ENCODE measurements at regions not wholly inside any gene's neighbourhood (a gene's known extent, or its start where the extent isn't known, plus 50 kb on each side); places are given as distances from the start of the nearest gene placed in this dataset.
"Not testable (repeated sequence)": the region's sequence is repeated elsewhere in the genome, so short reads cannot be mapped to it uniquely, and the experiment has no call there.

- ATAC-seq (replicated peaks; ENCODE audit: extremely low read depth, poor library complexity, severe bottlenecking) = no peak
- no peak overlapping the region for H3K4me3 Mint-ChIP-seq
- no peak overlapping the region for H3K27ac Mint-ChIP-seq (ENCODE audit: low read depth)
- H3K9me3 Mint-ChIP-seq = peaks cover 5% of the 10 kb centered on the region
- H3K4me1 Mint-ChIP-seq = no peaks in the 10 kb centered on the region
- no peak for DNase-seq (ENCODE audit: low spot score in 2 of 2)
- no peaks in the 10 kb centered on the region for H3K36me3 Mint-ChIP-seq (ENCODE audit: insufficient read depth)
- H3K27me3 Mint-ChIP-seq = no peaks in the 10 kb centered on the region
Measured at GRCh38 chr9:25542319-25542718, 135.9 kb downstream of the TUSC1 start.

- DNase-seq (ENCODE audit: low spot score in 2 of 2) = no peak
- Mint-ChIP-seq H3K9me3 (peaks cover 11% of the 10 kb centered on the region), H3K36me3 (ENCODE audit: insufficient read depth) (no peaks in the 10 kb centered on the region), H3K27ac (ENCODE audit: low read depth) (no peak overlapping the region), H3K4me1 (no peaks in the 10 kb centered on the region), H3K4me3 (no peak overlapping the region), H3K27me3 (no peaks in the 10 kb centered on the region)
- ATAC-seq (replicated peaks; ENCODE audit: extremely low read depth, poor library complexity, severe bottlenecking) = no peak
Measured at GRCh38 chr9:25537808-25538207, 140.4 kb downstream of the TUSC1 start.

DNA sequence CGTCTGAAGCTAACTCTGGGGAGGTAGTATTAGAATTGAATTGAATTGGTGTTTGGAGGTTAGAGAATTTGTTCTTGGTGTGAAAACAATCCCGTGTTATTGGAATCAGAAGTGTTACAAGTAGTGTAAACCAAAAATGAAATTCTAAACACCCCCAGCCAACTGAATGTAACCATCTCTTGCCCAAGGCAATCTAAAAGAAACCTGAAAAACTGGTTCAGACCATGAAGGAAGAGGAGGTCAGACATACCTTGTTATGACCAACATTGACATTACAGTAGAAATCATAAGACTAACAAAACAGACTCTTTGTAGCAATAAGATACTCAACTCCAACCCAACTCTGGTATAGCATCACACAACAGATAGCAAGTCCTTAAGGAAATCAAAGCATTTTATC lies 159.0 kb downstream of the TUSC1 start:
- no peaks in the 10 kb centered on the region for H3K27me3 Mint-ChIP-seq
- no peak for ATAC-seq (replicated peaks; ENCODE audit: extremely low read depth, poor library complexity, severe bottlenecking)
- H3K36me3 Mint-ChIP-seq (ENCODE audit: insufficient read depth) = no peaks in the 10 kb centered on the region
- no peak overlapping the region for H3K27ac Mint-ChIP-seq (ENCODE audit: low read depth)
- peaks cover 19% of the 10 kb centered on the region for H3K9me3 Mint-ChIP-seq
- no peaks in the 10 kb centered on the region for H3K4me1 Mint-ChIP-seq
- H3K4me3 Mint-ChIP-seq = no peak overlapping the region
- DNase-seq (ENCODE audit: low spot score in 2 of 2) = no peak

- no peaks in the 10 kb centered on the region for H3K27me3 Mint-ChIP-seq
- DNase-seq (ENCODE audit: low spot score in 2 of 2) = no peak
- no peaks in the 10 kb centered on the region for H3K36me3 Mint-ChIP-seq (ENCODE audit: insufficient read depth)
- no peak overlapping the region for H3K27ac Mint-ChIP-seq (ENCODE audit: low read depth)
- no peak for ATAC-seq (replicated peaks; ENCODE audit: extremely low read depth, poor library complexity, severe bottlenecking)
- peaks cover 27% of the 10 kb centered on the region for H3K9me3 Mint-ChIP-seq
- H3K4me3 Mint-ChIP-seq = no peak overlapping the region
- H3K4me1 Mint-ChIP-seq = no peaks in the 10 kb centered on the region
Measured at GRCh38 chr9:25517701-25518100, 160.5 kb downstream of the TUSC1 start.

- H3K9me3 Mint-ChIP-seq = peaks cover 35% of the 10 kb centered on the region
- H3K27me3 Mint-ChIP-seq = no peaks in the 10 kb centered on the region
- H3K27ac Mint-ChIP-seq (ENCODE audit: low read depth) = no peak overlapping the region
- DNase-seq (ENCODE audit: low spot score in 2 of 2) = no peak
- H3K4me3 Mint-ChIP-seq = no peak overlapping the region
- no peaks in the 10 kb centered on the region for H3K4me1 Mint-ChIP-seq
- no peaks in the 10 kb centered on the region for H3K36me3 Mint-ChIP-seq (ENCODE audit: insufficient read depth)
- no peak for ATAC-seq (replicated peaks; ENCODE audit: extremely low read depth, poor library complexity, severe bottlenecking)
Measured at GRCh38 chr9:25513509-25514033, 164.7 kb downstream of the TUSC1 start.

- peaks cover 50% of the 10 kb centered on the region for H3K9me3 Mint-ChIP-seq
- H3K4me3 Mint-ChIP-seq = no peak overlapping the region
- H3K4me1 Mint-ChIP-seq = no peaks in the 10 kb centered on the region
- DNase-seq (ENCODE audit: low spot score in 2 of 2) (no peak), ATAC-seq (replicated peaks; ENCODE audit: extremely low read depth, poor library complexity, severe bottlenecking) (no peak)
- no peaks in the 10 kb centered on the region for H3K36me3 Mint-ChIP-seq (ENCODE audit: insufficient read depth)
- no peaks in the 10 kb centered on the region for H3K27me3 Mint-ChIP-seq
- no peak overlapping the region for H3K27ac Mint-ChIP-seq (ENCODE audit: low read depth)
Measured at GRCh38 chr9:25505644-25506043, 172.6 kb downstream of the TUSC1 start.

GRCh38 chr9:25481372-25481771 lies 196.9 kb downstream of the TUSC1 start:
- no peaks in the 10 kb centered on the region for H3K36me3 Mint-ChIP-seq (ENCODE audit: insufficient read depth)
- no peaks in the 10 kb centered on the region for H3K4me1 Mint-ChIP-seq
- no peak for DNase-seq (ENCODE audit: low spot score in 2 of 2)
- H3K27me3 Mint-ChIP-seq = no peaks in the 10 kb centered on the region
- ATAC-seq (replicated peaks; ENCODE audit: extremely low read depth, poor library complexity, severe bottlenecking) = no peak
- H3K4me3 Mint-ChIP-seq = no peak overlapping the region
- H3K27ac Mint-ChIP-seq (ENCODE audit: low read depth) = no peak overlapping the region
- peaks cover 13% of the 10 kb centered on the region for H3K9me3 Mint-ChIP-seq

DNA sequence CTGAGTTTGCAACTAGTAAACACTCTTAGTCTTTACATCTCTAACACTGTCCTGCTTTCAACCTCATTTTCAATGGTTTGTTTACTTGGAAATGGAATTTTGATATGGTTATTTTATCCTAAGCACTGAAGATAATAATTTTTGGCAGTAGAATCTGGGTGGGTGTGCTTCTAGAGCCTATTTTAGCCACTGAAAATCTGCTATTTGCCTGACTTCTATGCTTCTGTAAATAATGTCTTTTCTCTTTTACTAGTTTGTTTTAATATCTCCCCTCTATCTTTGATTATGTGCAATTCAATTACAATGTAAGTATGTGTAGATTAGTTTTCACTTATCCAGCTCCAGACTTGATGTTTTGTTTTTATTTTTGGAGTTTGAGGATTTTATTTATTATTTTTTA lies 197.5 kb downstream of the TUSC1 start:
- H3K4me3 Mint-ChIP-seq = no peak overlapping the region
- ATAC-seq (replicated peaks; ENCODE audit: extremely low read depth, poor library complexity, severe bottlenecking) (no peak), DNase-seq (ENCODE audit: low spot score in 2 of 2) (no peak)
- H3K27me3 Mint-ChIP-seq = no peaks in the 10 kb centered on the region
- H3K4me1 Mint-ChIP-seq = no peaks in the 10 kb centered on the region
- no peak overlapping the region for H3K27ac Mint-ChIP-seq (ENCODE audit: low read depth)
- H3K9me3 Mint-ChIP-seq = peaks cover 12% of the 10 kb centered on the region
- no peaks in the 10 kb centered on the region for H3K36me3 Mint-ChIP-seq (ENCODE audit: insufficient read depth)

DNA sequence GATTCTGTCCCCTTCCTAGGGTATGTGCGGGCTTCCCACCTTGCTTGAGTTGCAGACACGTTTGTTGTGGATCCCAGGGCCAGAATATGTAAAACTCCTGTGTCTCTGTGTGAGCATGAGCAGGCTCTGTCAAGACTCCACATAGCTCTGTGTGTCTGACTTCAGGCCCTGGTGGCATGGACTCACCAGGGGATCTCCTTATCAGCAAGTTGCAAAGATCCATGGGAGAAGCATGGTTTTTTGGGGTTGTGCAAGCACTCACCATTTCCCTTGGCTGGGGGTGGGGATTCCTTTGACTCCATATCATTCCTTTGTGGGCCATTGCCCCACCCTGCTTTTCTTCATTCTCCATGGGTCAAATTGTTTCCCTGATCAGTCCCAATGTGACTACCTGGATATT lies 205.6 kb downstream of the TUSC1 start:
- no peaks in the 10 kb centered on the region for H3K4me1 Mint-ChIP-seq
- no peak overlapping the region for H3K27ac Mint-ChIP-seq (ENCODE audit: low read depth)
- no peak overlapping the region for H3K4me3 Mint-ChIP-seq
- no peaks in the 10 kb centered on the region for H3K36me3 Mint-ChIP-seq (ENCODE audit: insufficient read depth)
- ATAC-seq (replicated peaks; ENCODE audit: extremely low read depth, poor library complexity, severe bottlenecking) (no peak), DNase-seq (ENCODE audit: low spot score in 2 of 2) (no peak)
- H3K27me3 Mint-ChIP-seq = no peaks in the 10 kb centered on the region
- H3K9me3 Mint-ChIP-seq = peaks cover 49% of the 10 kb centered on the region

DNA sequence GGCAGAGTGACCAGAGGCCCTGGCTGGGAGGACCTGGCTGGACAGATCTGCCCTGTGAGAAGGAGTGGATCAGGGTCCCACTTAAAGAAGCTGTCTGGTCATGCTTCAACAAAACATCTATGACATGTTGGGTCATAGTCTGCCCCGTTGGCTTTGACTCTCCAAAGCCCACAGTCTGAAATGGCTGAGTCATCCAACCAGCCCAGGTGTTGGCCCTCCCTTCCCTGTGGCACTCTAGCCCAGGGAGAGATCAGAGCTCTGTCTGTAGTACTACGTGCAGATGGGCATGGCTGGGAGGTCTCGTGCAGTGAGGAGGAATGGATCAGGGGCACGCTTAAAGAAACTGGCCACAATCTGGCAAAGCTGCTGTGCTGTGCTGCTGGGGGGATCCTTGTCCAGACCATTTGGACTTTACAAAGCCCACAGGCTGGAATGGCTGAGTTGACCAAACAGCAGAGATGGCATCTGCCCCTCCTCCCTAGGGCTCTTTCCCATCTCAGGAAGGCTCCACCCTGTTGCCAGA lies 206.1 kb downstream of the TUSC1 start:
- Mint-ChIP-seq H3K27me3 (no peaks in the 10 kb centered on the region), H3K9me3 (peaks cover 51% of the 10 kb centered on the region), H3K27ac (ENCODE audit: low read depth) (no peak overlapping the region), H3K4me1 (no peaks in the 10 kb centered on the region), H3K4me3 (no peak overlapping the region), H3K36me3 (ENCODE audit: insufficient read depth) (no peaks in the 10 kb centered on the region)
- no peak for DNase-seq (ENCODE audit: low spot score in 2 of 2)
- no peak for ATAC-seq (replicated peaks; ENCODE audit: extremely low read depth, poor library complexity, severe bottlenecking)

- H3K9me3 Mint-ChIP-seq = peaks cover 28% of the 10 kb centered on the region
- ATAC-seq (replicated peaks; ENCODE audit: extremely low read depth, poor library complexity, severe bottlenecking) = no peak
- DNase-seq (ENCODE audit: low spot score in 2 of 2) = no peak
- H3K4me3 Mint-ChIP-seq = no peak overlapping the region
- H3K27ac Mint-ChIP-seq (ENCODE audit: low read depth) = no peak overlapping the region
- H3K4me1 Mint-ChIP-seq = no peaks in the 10 kb centered on the region
- H3K27me3 Mint-ChIP-seq = no peaks in the 10 kb centered on the region
- H3K36me3 Mint-ChIP-seq (ENCODE audit: insufficient read depth) = no peaks in the 10 kb centered on the region
Measured at GRCh38 chr9:25461416-25461815, 216.8 kb downstream of the TUSC1 start.

DNA sequence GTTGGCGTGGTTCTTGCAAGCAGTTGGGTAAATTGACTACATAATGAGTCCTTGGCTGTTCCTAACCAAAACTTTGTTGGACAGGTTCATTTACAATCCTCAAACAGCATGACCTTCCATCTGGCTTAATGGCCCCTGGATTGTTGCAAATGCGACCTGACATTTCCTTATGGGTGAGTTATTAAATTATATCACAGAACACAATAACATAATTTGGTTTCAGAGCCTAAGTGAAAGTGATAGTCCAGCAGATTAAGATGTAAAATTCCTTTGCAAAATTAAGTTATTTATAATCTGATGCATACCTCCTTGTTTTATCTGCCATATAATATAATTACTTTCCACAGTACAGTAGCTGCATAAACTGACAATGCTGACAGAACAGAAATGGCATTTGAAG lies 224.4 kb downstream of the TUSC1 start:
- ATAC-seq (replicated peaks; ENCODE audit: extremely low read depth, poor library complexity, severe bottlenecking) = no peak
- no peaks in the 10 kb centered on the region for H3K36me3 Mint-ChIP-seq (ENCODE audit: insufficient read depth)
- H3K4me3 Mint-ChIP-seq = no peak overlapping the region
- no peak for DNase-seq (ENCODE audit: low spot score in 2 of 2)
- peaks cover 19% of the 10 kb centered on the region for H3K9me3 Mint-ChIP-seq
- H3K4me1 Mint-ChIP-seq = no peaks in the 10 kb centered on the region
- H3K27ac Mint-ChIP-seq (ENCODE audit: low read depth) = no peak overlapping the region
- H3K27me3 Mint-ChIP-seq = no peaks in the 10 kb centered on the region

DNA sequence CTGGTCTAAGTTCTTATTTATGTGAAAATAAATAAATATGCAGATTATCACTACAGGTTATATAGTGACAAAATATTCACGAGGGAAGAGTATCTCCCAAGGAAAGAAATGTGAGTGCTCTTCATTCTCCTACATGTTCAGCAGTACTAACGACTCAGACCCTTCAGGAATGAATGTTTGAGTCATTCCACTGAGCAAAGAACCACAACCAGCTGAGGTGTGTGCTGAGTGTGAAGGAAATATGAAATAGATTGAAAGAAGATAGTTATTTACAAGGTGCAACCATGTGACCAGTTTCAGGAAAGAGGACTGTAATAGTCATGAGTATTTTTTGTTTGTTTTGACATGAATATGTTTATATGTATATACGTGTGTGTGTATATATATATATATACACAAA lies 228.7 kb downstream of the TUSC1 start:
- Mint-ChIP-seq H3K4me3 (no peak overlapping the region), H3K36me3 (ENCODE audit: insufficient read depth) (no peaks in the 10 kb centered on the region), H3K27me3 (no peaks in the 10 kb centered on the region), H3K9me3 (no peaks in the 10 kb centered on the region), H3K4me1 (no peaks in the 10 kb centered on the region), H3K27ac (ENCODE audit: low read depth) (no peak overlapping the region)
- ATAC-seq (replicated peaks; ENCODE audit: extremely low read depth, poor library complexity, severe bottlenecking) (no peak), DNase-seq (ENCODE audit: low spot score in 2 of 2) (no peak)

DNA sequence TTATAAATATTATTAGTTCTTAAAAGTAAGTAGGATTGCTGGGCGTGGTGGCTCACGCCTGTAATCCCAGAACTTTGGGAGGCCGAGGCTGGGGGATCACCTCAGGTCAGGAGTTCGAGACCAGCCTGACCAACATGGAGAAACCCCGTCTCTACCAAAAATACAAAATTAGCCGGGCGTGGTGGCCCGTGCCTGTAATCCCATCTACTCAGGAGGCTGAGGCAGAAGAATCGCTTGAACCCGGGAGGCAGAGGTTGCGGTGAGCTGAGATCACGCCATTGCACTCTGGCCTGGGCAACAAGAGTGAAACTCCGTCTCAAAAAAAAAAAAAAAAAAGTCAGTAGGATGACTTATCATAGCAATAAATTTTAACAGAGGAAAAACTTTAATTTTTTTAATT lies 232.5 kb downstream of the TUSC1 start:
- not testable (repeated sequence) for H3K4me3 Mint-ChIP-seq; H3K27me3 Mint-ChIP-seq; ATAC-seq (replicated peaks; ENCODE audit: extremely low read depth, poor library complexity, severe bottlenecking); H3K4me1 Mint-ChIP-seq; DNase-seq (ENCODE audit: low spot score in 2 of 2); H3K27ac Mint-ChIP-seq (ENCODE audit: low read depth); H3K36me3 Mint-ChIP-seq (ENCODE audit: insufficient read depth)
- peaks cover 20% of the 10 kb centered on the region for H3K9me3 Mint-ChIP-seq
